ENCODE measurements at regions not wholly inside any gene's neighbourhood (a gene's known extent, or its start where the extent isn't known, plus 50 kb on each side); places are given as distances from the start of the nearest gene placed in this dataset.

DNA sequence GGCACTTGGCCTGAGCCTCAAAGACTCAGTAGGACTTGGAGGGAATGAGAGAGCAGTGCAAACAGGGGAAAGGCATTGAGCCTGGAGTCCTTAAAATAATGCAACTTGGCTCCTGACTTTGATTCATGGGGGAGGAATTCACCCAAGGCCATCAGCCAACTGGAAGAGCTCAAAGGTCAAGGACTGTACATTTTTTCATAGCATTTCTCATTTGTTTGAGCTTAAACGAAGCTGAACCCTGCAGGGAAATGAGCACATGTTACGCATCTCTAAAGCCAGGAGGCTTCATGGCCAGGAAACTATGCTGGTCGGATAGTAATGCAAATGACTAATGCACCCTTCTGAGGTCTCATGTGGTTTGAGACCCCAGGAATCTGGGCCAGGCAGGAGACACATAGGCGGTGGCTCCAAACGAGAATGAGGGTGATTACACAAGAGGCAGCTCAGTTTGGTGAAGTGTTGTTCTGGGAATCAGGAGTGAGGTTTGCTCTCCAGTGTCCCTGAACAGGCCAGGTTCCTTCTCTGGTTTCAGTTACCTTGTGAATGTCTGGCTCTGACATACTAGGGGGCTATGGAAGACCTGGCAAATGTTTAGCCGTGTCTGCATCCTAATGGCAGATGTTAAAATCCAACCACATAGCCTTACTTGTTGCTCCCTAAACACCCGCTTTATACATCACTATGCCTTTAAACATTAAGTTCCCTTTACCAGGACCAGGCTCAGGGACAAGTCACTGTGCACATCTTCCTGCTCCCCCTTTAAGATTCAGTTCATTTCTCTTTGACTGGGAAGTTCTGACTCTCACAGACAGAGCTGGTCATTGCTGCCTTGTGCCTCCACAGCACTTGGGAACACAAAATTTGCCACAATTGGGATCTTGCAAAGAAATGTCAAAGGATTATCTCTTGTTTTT lies 503.9 kb upstream of the USP24 start:
- DNase-seq (ENCODE audit: low spot score in 2 of 2), result peak; percentile 84 to 86
- Histone ChIP-seq H3K36me3 (no peaks in the 10 kb centered on the region), H3K4me3 (no peak overlapping the region), H3K27ac (peak overlapping the region; percentile 72), H3K4me1 (peaks cover 12% of the 10 kb centered on the region), H3K9me3 (no peaks in the 10 kb centered on the region), H3K27me3 (no peaks in the 10 kb centered on the region)
- 63% methylated on average over 7 of the region's 7 CpGs for WGBS
- TF ChIP-seq POLR2AphosphoS5 (IDR thresholded peaks at IDR 0.05) (peak in 1 of 3 donors; percentile 8), POLR2A (IDR thresholded peaks at IDR 0.05) (no peak), EP300 (IDR thresholded peaks at IDR 0.05) (peak; percentile 93)

GRCh38 chr1:55717111-55717510 lies 501.9 kb upstream of the USP24 start:
- no peaks in the 10 kb centered on the region for H3K27me3 ChIP-seq
- no peaks in the 10 kb centered on the region for H3K36me3 ChIP-seq
- no peak overlapping the region for H3K27ac ChIP-seq
- H3K4me1 ChIP-seq, result peaks cover 12% of the 10 kb centered on the region
- WGBS, result 91% methylated on average over 3 of the region's 3 CpGs
- no peaks in the 10 kb centered on the region for H3K9me3 ChIP-seq
- TF ChIP-seq POLR2AphosphoS5 (IDR thresholded peaks at IDR 0.05) (no peak), CTCF (IDR thresholded peaks at IDR 0.05) (no peak), EP300 (IDR thresholded peaks at IDR 0.05) (no peak), POLR2A (IDR thresholded peaks at IDR 0.05) (no peak)
- DNase-seq (ENCODE audit: low spot score in 2 of 2), result no peak
- H3K4me3 ChIP-seq, result no peak overlapping the region

GRCh38 chr1:55716610-55717009 lies 501.4 kb upstream of the USP24 start:
- no peaks in the 10 kb centered on the region for H3K27me3 ChIP-seq
- no peak for TF ChIP-seq POLR2AphosphoS5 (IDR thresholded peaks at IDR 0.05)
- no peak for TF ChIP-seq POLR2A (IDR thresholded peaks at IDR 0.05)
- no peak for TF ChIP-seq CTCF (IDR thresholded peaks at IDR 0.05)
- no peak for TF ChIP-seq EP300 (IDR thresholded peaks at IDR 0.05)
- no peak overlapping the region for H3K27ac ChIP-seq
- H3K4me1 ChIP-seq, result peaks cover 12% of the 10 kb centered on the region
- no peak overlapping the region for H3K4me3 ChIP-seq
- 82% methylated on average over 1 of the region's 1 CpG for WGBS
- no peaks in the 10 kb centered on the region for H3K9me3 ChIP-seq
- no peaks in the 10 kb centered on the region for H3K36me3 ChIP-seq
- DNase-seq (ENCODE audit: low spot score in 2 of 2), result no peak

DNA sequence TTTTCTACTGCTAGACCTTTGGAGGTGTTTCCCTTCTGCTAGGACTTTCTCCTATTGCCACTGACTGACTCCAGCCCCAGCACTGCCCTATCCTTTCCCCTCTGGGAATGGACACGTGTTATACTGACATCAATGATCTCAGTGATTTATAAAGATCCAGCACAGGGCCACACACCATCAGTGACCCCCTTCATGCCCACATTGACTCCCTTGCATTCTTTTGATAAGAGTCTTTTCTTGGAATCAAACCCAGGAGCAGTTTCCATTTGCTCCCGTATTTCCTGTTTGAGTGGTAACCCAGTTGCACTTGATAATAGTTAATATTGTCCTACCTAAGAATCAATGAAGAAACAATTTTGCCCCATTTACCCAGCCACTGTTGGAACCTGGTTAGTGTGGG lies 501.0 kb upstream of the USP24 start:
- no peaks in the 10 kb centered on the region for H3K9me3 ChIP-seq
- no peak for DNase-seq (ENCODE audit: low spot score in 2 of 2)
- H3K4me3 ChIP-seq, result no peak overlapping the region
- peaks cover 12% of the 10 kb centered on the region for H3K4me1 ChIP-seq
- no peaks in the 10 kb centered on the region for H3K27me3 ChIP-seq
- WGBS, result 76% methylated on average over 2 of the region's 2 CpGs
- no peak overlapping the region for H3K27ac ChIP-seq
- TF ChIP-seq CTCF (IDR thresholded peaks at IDR 0.05), result no peak
- TF ChIP-seq POLR2AphosphoS5 (IDR thresholded peaks at IDR 0.05), result no peak
- TF ChIP-seq POLR2A (IDR thresholded peaks at IDR 0.05), result no peak
- no peak for TF ChIP-seq EP300 (IDR thresholded peaks at IDR 0.05)
- no peaks in the 10 kb centered on the region for H3K36me3 ChIP-seq

GRCh38 chr1:55714230-55714629 lies 499.1 kb upstream of the USP24 start:
- Histone ChIP-seq H3K4me3 (no peak overlapping the region), H3K9me3 (no peaks in the 10 kb centered on the region), H3K4me1 (peaks cover 2% of the 10 kb centered on the region), H3K27me3 (no peaks in the 10 kb centered on the region), H3K36me3 (no peaks in the 10 kb centered on the region), H3K27ac (no peak overlapping the region)
- TF ChIP-seq POLR2A (IDR thresholded peaks at IDR 0.05) (no peak), CTCF (IDR thresholded peaks at IDR 0.05) (no peak), EP300 (IDR thresholded peaks at IDR 0.05) (no peak)
- DNase-seq (ENCODE audit: low spot score in 2 of 2), result no peak
- 74% methylated on average over 3 of the region's 3 CpGs for WGBS

All from suprapubic skin (tissue), 4 donors.